ENCODE measurements at regions not wholly inside any gene's neighbourhood (a gene's known extent, or its start where the extent isn't known, plus 50 kb on each side); places are given as distances from the start of the nearest gene placed in this dataset.

- Mint-ChIP-seq H3K4me3 (no peak overlapping the region), H3K27ac (ENCODE audit: unreplicated experiment) (no peak overlapping the region), H3K27me3 (ENCODE audit: low read depth) (no peaks in the 10 kb centered on the region), H3K9me3 (no peaks in the 10 kb centered on the region), H3K36me3 (ENCODE audit: low read depth) (no peaks in the 10 kb centered on the region), H3K4me1 (no peaks in the 10 kb centered on the region)
- DNase-seq (ENCODE audit: low read depth, low spot score): no peak
- no peak for TF ChIP-seq CTCF (conservative IDR thresholded peaks at IDR 0.05)
These were observed 222.9 kb upstream of the IRX5 start for GRCh38 chr16:54707813-54708212.

GRCh38 chr16:54706406-54706805, 224.3 kb upstream of the IRX5 start:
- no peak for DNase-seq (ENCODE audit: low read depth, low spot score)
- no peaks in the 10 kb centered on the region for H3K36me3 Mint-ChIP-seq (ENCODE audit: low read depth)
- no peak for TF ChIP-seq CTCF (conservative IDR thresholded peaks at IDR 0.05)
- no peaks in the 10 kb centered on the region for H3K9me3 Mint-ChIP-seq
- H3K27ac Mint-ChIP-seq (ENCODE audit: unreplicated experiment): no peak overlapping the region
- no peak overlapping the region for H3K4me3 Mint-ChIP-seq
- H3K4me1 Mint-ChIP-seq: no peaks in the 10 kb centered on the region
- no peaks in the 10 kb centered on the region for H3K27me3 Mint-ChIP-seq (ENCODE audit: low read depth)

- Mint-ChIP-seq H3K36me3 (ENCODE audit: low read depth) (no peaks in the 10 kb centered on the region), H3K27ac (ENCODE audit: unreplicated experiment) (peak overlapping the region; percentile 72), H3K4me1 (no peaks in the 10 kb centered on the region), H3K9me3 (no peaks in the 10 kb centered on the region), H3K4me3 (no peak overlapping the region), H3K27me3 (ENCODE audit: low read depth) (peaks cover 3% of the 10 kb centered on the region)
- no peak for TF ChIP-seq CTCF (conservative IDR thresholded peaks at IDR 0.05)
- no peak for DNase-seq (ENCODE audit: low read depth, low spot score)
These were observed 227.3 kb upstream of the IRX5 start for GRCh38 chr16:54703339-54703738.

- Mint-ChIP-seq H3K4me1 (peaks cover 14% of the 10 kb centered on the region), H3K27me3 (ENCODE audit: low read depth) (peaks cover 3% of the 10 kb centered on the region), H3K36me3 (ENCODE audit: low read depth) (no peaks in the 10 kb centered on the region), H3K27ac (ENCODE audit: unreplicated experiment) (no peak overlapping the region), H3K4me3 (no peak overlapping the region), H3K9me3 (no peaks in the 10 kb centered on the region)
- no peak for DNase-seq (ENCODE audit: low read depth, low spot score)
- no peak for TF ChIP-seq CTCF (conservative IDR thresholded peaks at IDR 0.05)
These were observed 231.0 kb upstream of the IRX5 start for GRCh38 chr16:54699656-54700055.

GRCh38 chr16:54697677-54698076, 233.0 kb upstream of the IRX5 start:
- peaks cover 3% of the 10 kb centered on the region for H3K27me3 Mint-ChIP-seq (ENCODE audit: low read depth)
- H3K36me3 Mint-ChIP-seq (ENCODE audit: low read depth): no peaks in the 10 kb centered on the region
- H3K4me3 Mint-ChIP-seq: no peak overlapping the region
- TF ChIP-seq CTCF (conservative IDR thresholded peaks at IDR 0.05): no peak
- H3K27ac Mint-ChIP-seq (ENCODE audit: unreplicated experiment): no peak overlapping the region
- H3K4me1 Mint-ChIP-seq: peaks cover 14% of the 10 kb centered on the region
- H3K9me3 Mint-ChIP-seq: no peaks in the 10 kb centered on the region
- no peak for DNase-seq (ENCODE audit: low read depth, low spot score)

GRCh38 chr16:54696970-54697369, 233.7 kb upstream of the IRX5 start:
- Mint-ChIP-seq H3K9me3 (no peaks in the 10 kb centered on the region), H3K4me3 (no peak overlapping the region), H3K27me3 (ENCODE audit: low read depth) (peaks cover 3% of the 10 kb centered on the region), H3K36me3 (ENCODE audit: low read depth) (no peaks in the 10 kb centered on the region), H3K27ac (ENCODE audit: unreplicated experiment) (no peak overlapping the region), H3K4me1 (peaks cover 14% of the 10 kb centered on the region)
- DNase-seq (ENCODE audit: low read depth, low spot score): no peak
- no peak for TF ChIP-seq CTCF (conservative IDR thresholded peaks at IDR 0.05)

Data from neural crest cell (in vitro differentiated cells).